CD14-positive monocyte (primary cell): ENCODE measurements at regions not wholly inside any gene's neighbourhood (a gene's known extent, or its start where the extent isn't known, plus 50 kb on each side); places are given as distances from the start of the nearest gene placed in this dataset.

ENCODE experiments used
- DNase-seq, 3 donors: peaks; one replicate each; pipeline ENCODE4 v3.0.0-alpha.2; 2011 to 2022
- H2AFZ ChIP-seq: 2 replicates; pipeline ENCODE4 v1.6.0; 2012; ENCODE audit warnings: mild to moderate bottlenecking, low read depth, low read length, inconsistent platforms; ENCODE audit not compliant: insufficient read depth, poor library complexity, severe bottlenecking
- H3K27ac ChIP-seq, 2 donors: 1 replicate in 1 of 2; 2 replicates in 1 of 2; pipeline ENCODE4 v1.5.1; 2012 to 2013; ENCODE audit warnings: low read length in 2 of 2, control low read depth in 1 of 2, inconsistent platforms in 1 of 2, low read depth in 1 of 2, mild to moderate bottlenecking in 1 of 2
- H3K27me3 ChIP-seq, 2 donors: one replicate each; pipeline versions ENCODE4 v1.6.0 to v1.6.1; 2011 to 2013; ENCODE audit warnings: low read length in 2 of 2; ENCODE audit not compliant: control insufficient read depth in 2 of 2, insufficient read depth in 2 of 2
- H3K36me3 ChIP-seq, 2 donors: replicated peaks in 1 of 2; 1 replicate in 1 of 2; 2 replicates in 1 of 2; pipeline versions ENCODE4 v1.5.1 to v1.6.1; 2012 to 2013; ENCODE audit warnings: low read length in 2 of 2, control low read depth in 1 of 2, inconsistent platforms in 1 of 2, mild to moderate bottlenecking in 1 of 2; ENCODE audit not compliant: insufficient read depth in 2 of 2, control insufficient read depth in 1 of 2
- H3K4me1 ChIP-seq, 2 donors: 1 replicate in 1 of 2; 2 replicates in 1 of 2; pipeline versions ENCODE4 v1.5.1 to v1.6.1; 2012 to 2013; ENCODE audit warnings: low read length in 2 of 2, control low read depth in 1 of 2, inconsistent platforms in 1 of 2, mild to moderate bottlenecking in 1 of 2, moderate library complexity in 1 of 2; ENCODE audit not compliant: insufficient read depth in 2 of 2, control insufficient read depth in 1 of 2
- H3K4me2 ChIP-seq: replicated peaks from 2 replicates; pipeline ENCODE3; 2012; ENCODE audit warnings: low read length, moderate library complexity, mild to moderate bottlenecking; ENCODE audit not compliant: poor library complexity, severe bottlenecking; ENCODE audit errors: extremely low read depth
- H3K4me3 ChIP-seq, 3 experiments: fragments of 200-600 bp in 1 of 3; sonication (generic) in 1 of 3; replicated peaks in 1 of 3; 1 replicate in 2 of 3; 2 replicates in 1 of 3; pipeline ENCODE4 v1.5.1; 2011 to 2013; ENCODE audit warnings: low read length in 3 of 3, mild to moderate bottlenecking in 3 of 3, control low read depth in 2 of 3, low read depth in 2 of 3, inconsistent platforms in 1 of 3, moderate library complexity in 1 of 3
- H3K79me2 ChIP-seq: 2 replicates; pipeline ENCODE4 v1.6.0; 2012; ENCODE audit warnings: mild to moderate bottlenecking, control low read depth, inconsistent platforms, low read length, moderate library complexity; ENCODE audit not compliant: insufficient read depth
- H3K9ac ChIP-seq: 2 replicates; pipeline ENCODE4 v1.6.0; 2017; ENCODE audit warnings: low read length, mild to moderate bottlenecking; ENCODE audit not compliant: insufficient read depth, poor library complexity, severe bottlenecking
- H3K9me3 ChIP-seq, 2 donors: replicated peaks in 1 of 2; 1 replicate in 1 of 2; 2 replicates in 1 of 2; pipeline versions ENCODE4 v1.5.1 to v1.6.1; 2012 to 2013; ENCODE audit warnings: low read length in 2 of 2, control low read depth in 1 of 2; ENCODE audit not compliant: control insufficient read depth in 1 of 2, insufficient read depth in 1 of 2
- H4K20me1 ChIP-seq: 2 replicates; pipeline ENCODE4 v1.6.0; 2012; ENCODE audit warnings: mild to moderate bottlenecking, low read length, control low read depth, moderate library complexity; ENCODE audit not compliant: insufficient read depth
- H3K27ac Mint-ChIP-seq, 7 donors: one replicate each; pipeline ENCODE4 v1.8.0; 2020; ENCODE audit warnings: mild to moderate bottlenecking in 7 of 7, mixed read lengths in 7 of 7, moderate library complexity in 6 of 7, inconsistent platforms in 2 of 7
- H3K27me3 Mint-ChIP-seq, 3 donors: one replicate each; pipeline ENCODE4 v1.8.0; 2021 to 2022; ENCODE audit warnings: low read depth in 3 of 3, mild to moderate bottlenecking in 3 of 3, mixed read lengths in 3 of 3, moderate library complexity in 3 of 3, inconsistent platforms in 1 of 3
- H3K36me3 Mint-ChIP-seq, 2 donors: one replicate each; pipeline ENCODE4 v1.8.0; 2020; ENCODE audit warnings: mixed read lengths in 2 of 2, inconsistent platforms in 1 of 2, mild to moderate bottlenecking in 1 of 2
- H3K4me1 Mint-ChIP-seq: one replicate; pipeline ENCODE4 v1.8.0; 2020; ENCODE audit warnings: mild to moderate bottlenecking, mixed read lengths
- H3K4me3 Mint-ChIP-seq, 2 donors: one replicate each; pipeline ENCODE4 v1.8.0; 2020; ENCODE audit warnings: mild to moderate bottlenecking in 2 of 2, mixed read lengths in 2 of 2, moderate library complexity in 1 of 2
- H3K9me3 Mint-ChIP-seq, 7 donors: one replicate each; pipeline ENCODE4 v1.8.0; 2020 to 2022; ENCODE audit warnings: mixed read lengths in 7 of 7, mild to moderate bottlenecking in 6 of 7, moderate library complexity in 6 of 7, inconsistent platforms in 2 of 7
- CTCF ChIP-seq: fragments of 200-600 bp; IDR thresholded peaks from one replicate; pipeline ENCODE4 v1.8.0; 2022; ENCODE audit warnings: antibody characterized with exemption, mild to moderate bottlenecking
- WGBS: methylation state at CpG from one replicate; pipeline ENCODE4 v1.1.5; 2013; ENCODE audit warnings: missing lambda C conversion rate; ENCODE audit not compliant: insufficient coverage; 5-methylcytosine and 5-hydroxymethylcytosine counted together
- intact Hi-C, 2 donors: fragments of 100-400 bp; cut with micrococcal nuclease; formaldehyde crosslinking; loops; one replicate each; pipeline versions ENCODE4 v1.15.0 to v1.15.1; 2023

- WGBS, result 88% methylated on average over 2 of the region's 3 CpGs
- Histone ChIP-seq H3K27me3 (peaks cover 0 to 3% of the 10 kb centered on the region in 2 donors), H4K20me1 (no peaks in the 10 kb centered on the region), H3K4me2 (no peak overlapping the region), H3K4me3 (no peak overlapping the region), H3K9ac (no peak overlapping the region), H3K36me3 (no peaks in the 10 kb centered on the region), H3K27ac (no peak overlapping the region), H3K79me2 (no peaks in the 10 kb centered on the region), H3K9me3 (no peaks in the 10 kb centered on the region), H3K4me1 (no peaks in the 10 kb centered on the region), H2AFZ (no peak overlapping the region)
- no peak for DNase-seq
- Mint-ChIP-seq H3K27me3 (peaks cover 5 to 9% (median 6%) of the 10 kb centered on the region in 3 donors), H3K4me1 (no peaks in the 10 kb centered on the region), H3K27ac (no peak overlapping the region), H3K9me3 (peaks cover 0 to 2% (median 0%) of the 10 kb centered on the region in 7 donors), H3K4me3 (no peak overlapping the region), H3K36me3 (no peaks in the 10 kb centered on the region)
- intact Hi-C loops, result no loop called here
- no peak for TF ChIP-seq CTCF
Measured at GRCh38 chr17:6352016-6352415, 82.9 kb downstream of the AIPL1 start.

GRCh38 chr17:6350806-6351205 lies 84.1 kb downstream of the AIPL1 start:
- Histone ChIP-seq H4K20me1 (no peaks in the 10 kb centered on the region), H3K27ac (no peak overlapping the region), H3K4me3 (no peak overlapping the region), H3K36me3 (no peaks in the 10 kb centered on the region), H3K27me3 (peaks cover 0 to 3% of the 10 kb centered on the region in 2 donors), H3K4me2 (no peak overlapping the region), H3K4me1 (no peaks in the 10 kb centered on the region), H3K9me3 (no peaks in the 10 kb centered on the region), H2AFZ (no peak overlapping the region), H3K9ac (no peak overlapping the region), H3K79me2 (no peaks in the 10 kb centered on the region)
- no peaks in the 10 kb centered on the region for H3K4me1 Mint-ChIP-seq
- DNase-seq, result no peak
- no peak for TF ChIP-seq CTCF
- WGBS, result 100% methylated on average over 5 of the region's 5 CpGs
- no peaks in the 10 kb centered on the region for H3K36me3 Mint-ChIP-seq
- H3K27me3 Mint-ChIP-seq, result peaks cover 3 to 5% (median 4%) of the 10 kb centered on the region in 3 donors
- H3K27ac Mint-ChIP-seq, result no peak overlapping the region
- H3K9me3 Mint-ChIP-seq, result peaks cover 0 to 2% (median 0%) of the 10 kb centered on the region in 7 donors
- intact Hi-C loops, result no loop called here
- no peak overlapping the region for H3K4me3 Mint-ChIP-seq
